ENCODE measurements at regions not wholly inside any gene's neighbourhood (a gene's known extent, or its start where the extent isn't known, plus 50 kb on each side); places are given as distances from the start of the nearest gene placed in this dataset.

GRCh38 chr2:156038021-156038420, 294.5 kb downstream of the NR4A2 start:
- Histone ChIP-seq H3K9me3 (ENCODE audit: insufficient read depth in 2 of 2, low read depth in 1 of 2, low read length in 1 of 2) (no peaks in the 10 kb centered on the region), H3K27me3 (replicated peaks in 1 of 4; ENCODE audit: control insufficient read depth in 3 of 4, extremely low read depth in 1 of 4, insufficient read depth in 3 of 4, low read length in 3 of 4) (no peaks in the 10 kb centered on the region), H3K18ac (ENCODE audit: extremely low read depth, low read length) (no peak overlapping the region), H3K14ac (ENCODE audit: insufficient read length) (no peak overlapping the region), H4K8ac (ENCODE audit: extremely low read depth, insufficient read depth, low read length) (no peak overlapping the region), H3K27ac (ENCODE audit: low read depth, low read length) (no peak overlapping the region), H4K5ac (ENCODE audit: insufficient read length, low read depth, low read length) (no peak overlapping the region), H2BK15ac (ENCODE audit: low read length) (no peak overlapping the region), H3K23me2 (ENCODE audit: low read depth, low read length) (no peaks in the 10 kb centered on the region), H3K36me3 (ENCODE audit: control insufficient read depth in 2 of 4, insufficient read depth in 4 of 4, low read length in 3 of 4) (no peaks in the 10 kb centered on the region), H3K4me1 (replicated peaks in 1 of 4; ENCODE audit: control insufficient read depth in 3 of 4, insufficient read depth in 4 of 4, low read length in 3 of 4) (0 out of 7 replicates have a peak, but pooled peaks cover 0 to 2% (median 0%) of the 10 kb centered on the region in 4 experiments), H3K23ac (ENCODE audit: insufficient read length) (no peak overlapping the region), H3K4me3 (ENCODE audit: extremely low read depth in 1 of 4, insufficient read depth in 2 of 4, low read depth in 3 of 4, low read length in 4 of 4) (no peak overlapping the region), H4K20me1 (replicated peaks in 1 of 2; ENCODE audit: control insufficient read depth in 1 of 2, insufficient read depth in 2 of 2, low read length in 2 of 2) (no peaks in the 10 kb centered on the region), H3K9ac (replicated peaks in 1 of 4; ENCODE audit: extremely low read depth in 1 of 4, low read depth in 3 of 4, low read length in 3 of 4) (no peak overlapping the region), H3K56ac (replicated peaks; ENCODE audit: insufficient read length, low read depth, low read length) (no peak overlapping the region), H3K4ac (replicated peaks; ENCODE audit: insufficient read length, low read depth, low read length) (no peak overlapping the region), H4K91ac (replicated peaks; ENCODE audit: insufficient read length, low read length) (no peak overlapping the region), H3K79me2 (ENCODE audit: control insufficient read depth in 1 of 2, insufficient read depth in 2 of 2, low read length in 2 of 2) (no peaks in the 10 kb centered on the region), H2AK5ac (ENCODE audit: low read depth, low read length) (no peak overlapping the region), H2AFZ (ENCODE audit: low read length) (no peak overlapping the region), H2BK5ac (ENCODE audit: low read depth, low read length) (no peak overlapping the region), H2BK12ac (ENCODE audit: low read depth, low read length) (no peak overlapping the region), H3K79me1 (ENCODE audit: low read depth, low read length) (no peaks in the 10 kb centered on the region), H3K4me2 (ENCODE audit: insufficient read depth in 1 of 2, low read depth in 2 of 2, low read length in 2 of 2) (no peak overlapping the region), H2BK20ac (ENCODE audit: low read length) (no peak overlapping the region), H2BK120ac (replicated peaks; ENCODE audit: low read depth, low read length) (no peak overlapping the region)
- WGBS, 2 experiments (ENCODE audit: extremely low coverage in 1 of 2, insufficient coverage in 1 of 2, insufficient read length in 1 of 2, insufficient replicate concordance in 2 of 2, low coverage in 1 of 2, low lambda C conversion rate in 2 of 2, missing lambda C conversion rate in 1 of 2) = 93% methylated on average over 1 of the region's 1 CpG; no CpG with 5 or more reads in 1 of the 2 experiments
- DNase-seq (ENCODE audit: low read depth in 1 of 2, low spot score in 2 of 2) (no peak), FAIRE-seq (no peak)
- POLR2A ChIA-PET (ENCODE audit: partially characterized antibody) = no interaction called here
- CTCF ChIA-PET (ENCODE audit: partially characterized antibody) = no interaction called here
- TF ChIP-seq USF2 (IDR thresholded peaks at IDR 0.05; ENCODE audit: low read length) = no peak
- TF ChIP-seq TBP (IDR thresholded peaks at IDR 0.05; ENCODE audit: low read depth, low read length) = no peak
- TF ChIP-seq SIX5 (IDR thresholded peaks at IDR 0.05; ENCODE audit: low read depth, low read length) = no peak
- no peak for TF ChIP-seq BACH1 (IDR thresholded peaks at IDR 0.05; ENCODE audit: low read length)
- no peak for TF ChIP-seq TEAD4 (IDR thresholded peaks at IDR 0.05; ENCODE audit: low read depth, low read length)
- no peak for TF ChIP-seq EGR1 (IDR thresholded peaks at IDR 0.05; ENCODE audit: borderline replicate concordance, low read depth, low read length)
- no peak for TF ChIP-seq RNF2 (IDR thresholded peaks at IDR 0.05; ENCODE audit: borderline replicate concordance, low read depth, low read length, missing control alignments, poor library complexity, severe bottlenecking)
- no peak for TF ChIP-seq TCF12 (IDR thresholded peaks at IDR 0.05; ENCODE audit: low read depth, low read length)
- TF ChIP-seq RAD21 (IDR thresholded peaks at IDR 0.05 in 1 of 2, conservative IDR thresholded peaks at IDR 0.05 in 1 of 2; ENCODE audit: low read depth in 2 of 2, low read length in 2 of 2) = no peak
- no peak for TF ChIP-seq BCL11A (IDR thresholded peaks at IDR 0.05; ENCODE audit: low read depth in 2 of 2, low read length in 2 of 2)
- no peak for TF ChIP-seq SP2 (IDR thresholded peaks at IDR 0.05; ENCODE audit: low read length)
- no peak for TF ChIP-seq TAF1 (IDR thresholded peaks at IDR 0.05; ENCODE audit: low read depth, low read length)

All from H1 (cell line).